Fibroblast of lung (primary cell): ENCODE measurements at regions not wholly inside any gene's neighbourhood (a gene's known extent, or its start where the extent isn't known, plus 50 kb on each side); places are given as distances from the start of the nearest gene placed in this dataset.

Experiments used
- DNase-seq, 2 donors: peaks; one replicate each; pipeline versions ENCODE4 v3.0.0 to v3.0.0-alpha.2; 2010; ENCODE audit warnings: low read depth in 2 of 2
- H2AFZ ChIP-seq: 2 replicates; pipeline ENCODE4 v1.5.1; 2012; ENCODE audit warnings: low read length, control low read depth, inconsistent platforms
- H3K27ac ChIP-seq: 2 replicates; pipeline ENCODE4 v1.5.1; 2011; ENCODE audit warnings: low read length, control low read depth; ENCODE audit not compliant: insufficient read depth
- H3K27me3 ChIP-seq: 2 replicates; pipeline ENCODE4 v1.5.1; 2011; ENCODE audit warnings: mild to moderate bottlenecking, low read length; ENCODE audit not compliant: control insufficient read depth, insufficient read depth
- H3K36me3 ChIP-seq: 2 replicates; pipeline ENCODE4 v1.5.1; 2011; ENCODE audit warnings: low read length; ENCODE audit not compliant: control insufficient read depth, insufficient read depth
- H3K4me1 ChIP-seq: 2 replicates; pipeline ENCODE4 v1.5.1; 2011; ENCODE audit warnings: low read length; ENCODE audit not compliant: control insufficient read depth, insufficient read depth; ENCODE audit errors: extremely low read depth
- H3K4me2 ChIP-seq: 2 replicates; pipeline ENCODE4 v1.5.1; 2011; ENCODE audit warnings: low read length, control low read depth; ENCODE audit not compliant: insufficient read depth; ENCODE audit errors: extremely low read depth
- H3K4me3 ChIP-seq, 4 experiments: fragments of 200-600 bp in 1 of 4; sonication (generic) in 1 of 4; replicated peaks in 1 of 4; 2 replicates each; pipeline ENCODE4 v1.5.1; 2011 to 2016; ENCODE audit warnings: low read length in 4 of 4, low read depth in 3 of 4, mild to moderate bottlenecking in 3 of 4, control low read depth in 2 of 4, inconsistent platforms in 1 of 4, mixed read lengths in 1 of 4; ENCODE audit not compliant: insufficient read depth in 1 of 4; ENCODE audit errors: control extremely low read depth in 1 of 4
- H3K79me2 ChIP-seq: 2 replicates; pipeline ENCODE4 v1.5.1; 2012; ENCODE audit warnings: mild to moderate bottlenecking, low read length, inconsistent platforms; ENCODE audit not compliant: control insufficient read depth, insufficient read depth
- H3K9ac ChIP-seq: 2 replicates; pipeline ENCODE4 v1.5.1; 2011; ENCODE audit warnings: mild to moderate bottlenecking, low read length, control low read depth; ENCODE audit not compliant: insufficient read depth
- H3K9me3 ChIP-seq: 2 replicates; pipeline ENCODE4 v1.5.1; 2012; ENCODE audit warnings: low read depth, low read length; ENCODE audit not compliant: control insufficient read depth, insufficient read depth
- H4K20me1 ChIP-seq: 2 replicates; pipeline ENCODE4 v1.5.1; 2011; ENCODE audit warnings: low read length; ENCODE audit not compliant: control insufficient read depth, insufficient read depth; ENCODE audit errors: extremely low read depth
- CTCF ChIP-seq, 2 donors: IDR thresholded peaks in 1 of 2; conservative IDR thresholded peaks in 1 of 2; 1 replicate in 1 of 2; 2 replicates in 1 of 2; pipeline ENCODE4 v1.5.1; 2011 to 2012; ENCODE audit warnings: low read length in 2 of 2, control low read depth in 1 of 2, inconsistent platforms in 1 of 2, low read depth in 1 of 2, mild to moderate bottlenecking in 1 of 2
- EZH2 ChIP-seq: IDR thresholded peaks from 2 replicates; pipeline ENCODE4 v1.5.1; 2012; ENCODE audit warnings: low read length, control low read depth, mild to moderate bottlenecking; ENCODE audit errors: missing control alignments

DNA sequence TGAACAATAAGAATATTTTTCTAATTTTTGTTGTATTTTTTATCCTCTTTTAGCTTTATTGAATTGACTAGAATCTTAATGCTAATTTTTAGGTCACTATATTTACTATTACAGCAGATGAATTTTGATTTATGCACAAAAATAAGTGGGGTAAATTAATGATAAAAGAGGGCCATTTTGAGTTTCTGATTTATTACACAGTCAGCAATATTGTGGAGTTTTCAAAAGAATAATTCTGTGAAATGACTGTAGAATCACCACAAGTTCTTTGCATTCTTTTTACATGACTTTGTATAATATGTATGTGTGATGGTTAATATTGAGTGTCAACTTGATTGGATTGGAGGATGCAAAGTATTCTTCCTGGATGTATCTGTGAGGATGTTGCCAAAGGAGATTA, 812.4 kb upstream of the DPPA4 start:
- Histone ChIP-seq H3K79me2 (no peaks in the 10 kb centered on the region), H3K36me3 (no peaks in the 10 kb centered on the region), H3K9ac (no peak overlapping the region), H3K27ac (no peak overlapping the region), H2AFZ (no peak overlapping the region), H3K4me3 (no peak overlapping the region), H3K9me3 (no peaks in the 10 kb centered on the region), H3K4me2 (no peak overlapping the region), H3K4me1 (no peaks in the 10 kb centered on the region), H3K27me3 (no peaks in the 10 kb centered on the region), H4K20me1 (no peaks in the 10 kb centered on the region)
- TF ChIP-seq CTCF (conservative IDR thresholded peaks at IDR 0.05 in 1 of 2, IDR thresholded peaks at IDR 0.05 in 1 of 2; ENCODE audit: low read depth in 1 of 2, low read length in 2 of 2) = no peak
- no peak for TF ChIP-seq EZH2
- no peak for DNase-seq

GRCh38 chr3:110157221-110157620, 819.9 kb upstream of the DPPA4 start:
- no peak for DNase-seq
- Histone ChIP-seq H3K4me2 (no peak overlapping the region), H3K9me3 (no peaks in the 10 kb centered on the region), H4K20me1 (no peaks in the 10 kb centered on the region), H2AFZ (no peak overlapping the region), H3K27me3 (no peaks in the 10 kb centered on the region), H3K4me3 (no peak overlapping the region), H3K79me2 (no peaks in the 10 kb centered on the region), H3K4me1 (no peaks in the 10 kb centered on the region), H3K36me3 (no peaks in the 10 kb centered on the region), H3K27ac (no peak overlapping the region), H3K9ac (no peak overlapping the region)
- TF ChIP-seq CTCF (conservative IDR thresholded peaks at IDR 0.05 in 1 of 2, IDR thresholded peaks at IDR 0.05 in 1 of 2; ENCODE audit: low read depth in 1 of 2, low read length in 2 of 2) (no peak), EZH2 (no peak)

DNA sequence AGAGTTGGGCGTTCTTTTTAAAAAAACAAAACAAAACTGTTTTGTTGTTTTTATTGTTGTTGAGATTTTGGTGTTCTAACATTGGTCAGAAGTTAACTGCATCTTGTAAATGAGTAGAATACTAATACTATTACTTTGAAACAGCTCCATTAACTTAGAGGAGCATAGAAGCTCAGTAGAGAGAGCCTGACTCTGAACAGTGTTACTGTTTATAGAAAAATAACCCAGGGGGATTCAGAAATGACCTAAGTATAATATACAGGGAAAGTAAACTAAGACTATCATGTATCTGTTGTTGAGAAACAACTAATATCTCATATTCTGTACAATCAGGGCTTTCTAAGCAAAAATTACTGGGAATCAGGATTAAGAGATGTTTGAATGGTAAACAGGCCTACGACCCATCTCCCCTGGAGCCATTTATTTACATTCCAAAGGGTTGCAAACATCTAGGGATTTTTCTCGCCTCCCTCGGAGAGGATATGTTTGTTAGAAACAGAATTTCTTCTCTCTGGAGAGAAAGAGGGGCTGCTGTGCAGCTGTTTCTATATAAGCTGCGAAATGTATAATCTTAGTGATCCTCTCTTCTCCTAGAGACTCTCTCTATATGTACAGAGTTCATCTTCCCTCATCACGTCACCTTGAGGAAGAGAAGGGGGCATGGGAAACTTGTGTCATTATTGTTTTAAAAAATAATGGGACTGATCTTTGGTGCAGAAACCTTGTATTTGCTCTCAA, 827.5 kb upstream of the DPPA4 start:
- Histone ChIP-seq H3K27ac (no peak overlapping the region), H3K9ac (no peak overlapping the region), H3K27me3 (no peaks in the 10 kb centered on the region), H3K36me3 (no peaks in the 10 kb centered on the region), H3K4me2 (no peak overlapping the region), H3K9me3 (no peaks in the 10 kb centered on the region), H4K20me1 (no peaks in the 10 kb centered on the region), H3K79me2 (no peaks in the 10 kb centered on the region), H3K4me1 (no peaks in the 10 kb centered on the region), H3K4me3 (no peak overlapping the region), H2AFZ (peak overlapping the region; percentile 57)
- no peak for DNase-seq
- TF ChIP-seq CTCF (conservative IDR thresholded peaks at IDR 0.05 in 1 of 2, IDR thresholded peaks at IDR 0.05 in 1 of 2; ENCODE audit: low read depth in 1 of 2, low read length in 2 of 2) (no peak), EZH2 (no peak)
